Activated T-cell treated with anti-CD3 and anti-CD28 coated beads, Interleukin-2, amount 50 U/mL, for 72 hours (primary cell): ENCODE measurements at regions not wholly inside any gene's neighbourhood (a gene's known extent, or its start where the extent isn't known, plus 50 kb on each side); places are given as distances from the start of the nearest gene placed in this dataset.

Source experiments
- ATAC-seq, 2 donors: fragments of 150-1000 bp; cut with Tn5 transposase; replicated peaks in 1 of 2; 2 replicates each; pipeline ENCODE4 v1.10.0; 2021; ENCODE audit warnings: moderate library complexity in 2 of 2, mild to moderate bottlenecking in 1 of 2
- DNase-seq, 2 donors: peaks; one replicate each; pipeline ENCODE4 v3.0.0; 2021 to 2022; ENCODE audit warnings: mixed read lengths in 1 of 2
- H3K27ac Mint-ChIP-seq: one replicate; pipeline ENCODE4 v1.8.0; 2022; ENCODE audit warnings: mild to moderate bottlenecking, moderate library complexity, mixed read lengths
- H3K27me3 Mint-ChIP-seq: one replicate; pipeline ENCODE4 v1.8.0; 2022; ENCODE audit warnings: low read depth, mixed read lengths
- H3K36me3 Mint-ChIP-seq, 2 donors: one replicate each; pipeline ENCODE4 v1.8.0; 2022; ENCODE audit warnings: mixed read lengths in 2 of 2, mild to moderate bottlenecking in 1 of 2; ENCODE audit not compliant: insufficient read depth in 2 of 2
- H3K4me1 Mint-ChIP-seq: one replicate; pipeline ENCODE4 v1.8.0; 2022; ENCODE audit warnings: low read depth, mixed read lengths
- H3K4me3 Mint-ChIP-seq, 2 donors: one replicate each; pipeline ENCODE4 v1.8.0; 2022; ENCODE audit warnings: mild to moderate bottlenecking in 2 of 2, mixed read lengths in 2 of 2, moderate library complexity in 2 of 2
- H3K9me3 Mint-ChIP-seq, 2 donors: one replicate each; pipeline ENCODE4 v1.8.0; 2022; ENCODE audit warnings: mixed read lengths in 2 of 2

GRCh38 chrY:15424665-15425132, 900.4 kb downstream of the NLGN4Y start:
- DNase-seq (peak in 1 of 2 donors; percentile 8), ATAC-seq (peak in 1 of 2 donors; percentile 60)
- Mint-ChIP-seq H3K4me3 (peak overlapping the region in 1 of 2 donors; percentile 88), H3K27ac (peak overlapping the region; percentile 66), H3K36me3 (peaks cover 0 to 8% of the 10 kb centered on the region in 2 donors), H3K4me1 (no peaks in the 10 kb centered on the region), H3K27me3 (no peaks in the 10 kb centered on the region), H3K9me3 (peaks cover 0 to 11% of the 10 kb centered on the region in 2 donors)

GRCh38 chrY:15440021-15440695, 915.8 kb downstream of the NLGN4Y start:
- ATAC-seq (no peak), DNase-seq (no peak)
- H3K4me3 Mint-ChIP-seq, result no peak overlapping the region
- no peaks in the 10 kb centered on the region for H3K27me3 Mint-ChIP-seq
- peaks cover 0 to 3% of the 10 kb centered on the region in 2 donors for H3K9me3 Mint-ChIP-seq
- H3K4me1 Mint-ChIP-seq, result no peaks in the 10 kb centered on the region
- peaks cover 0 to 2% of the 10 kb centered on the region in 2 donors for H3K36me3 Mint-ChIP-seq
- no peak overlapping the region for H3K27ac Mint-ChIP-seq

GRCh38 chrY:15440696-15441408, 916.5 kb downstream of the NLGN4Y start:
- Mint-ChIP-seq H3K4me1 (no peaks in the 10 kb centered on the region), H3K4me3 (peak overlapping the region in 1 of 2 donors; percentile 63), H3K36me3 (peaks cover 0 to 2% of the 10 kb centered on the region in 2 donors), H3K9me3 (peaks cover 0 to 3% of the 10 kb centered on the region in 2 donors), H3K27me3 (no peaks in the 10 kb centered on the region), H3K27ac (peak overlapping the region; percentile 64)
- DNase-seq (no peak), ATAC-seq (peak in 1 of 2 donors; percentile 49)

- DNase-seq, result no peak
- no peaks in the 10 kb centered on the region for H3K4me1 Mint-ChIP-seq
Observed at GRCh38 chrY:15441878-15442277, 917.5 kb downstream of the NLGN4Y start.

GRCh38 chrY:15445871-15446270, 921.5 kb downstream of the NLGN4Y start:
- DNase-seq, result no peak
- Mint-ChIP-seq H3K27me3 (no peaks in the 10 kb centered on the region), H3K4me1 (no peaks in the 10 kb centered on the region), H3K27ac (no peak overlapping the region), H3K9me3 (no peaks in the 10 kb centered on the region), H3K36me3 (no peaks in the 10 kb centered on the region), H3K4me3 (no peak overlapping the region)
- no peak for ATAC-seq

More at GRCh38 chrY:15441878-15442277, 917.5 kb downstream of the NLGN4Y start:
- H3K4me3 Mint-ChIP-seq, result no peak overlapping the region
- H3K36me3 Mint-ChIP-seq, result peaks cover 0 to 2% of the 10 kb centered on the region in 2 donors
- H3K27ac Mint-ChIP-seq, result no peak overlapping the region
- no peaks in the 10 kb centered on the region for H3K27me3 Mint-ChIP-seq
- ATAC-seq, result peak in 1 of 2 donors; percentile 62
- peaks cover 0 to 3% of the 10 kb centered on the region in 2 donors for H3K9me3 Mint-ChIP-seq

- DNase-seq, result no peak
- Mint-ChIP-seq H3K4me3 (no peak overlapping the region), H3K9me3 (no peaks in the 10 kb centered on the region), H3K36me3 (no peaks in the 10 kb centered on the region), H3K4me1 (no peaks in the 10 kb centered on the region), H3K27me3 (no peaks in the 10 kb centered on the region), H3K27ac (no peak overlapping the region)
- ATAC-seq, result no peak
Observed at GRCh38 chrY:15446861-15447260, 922.5 kb downstream of the NLGN4Y start.

GRCh38 chrY:15447959-15448358, 923.6 kb downstream of the NLGN4Y start:
- no peak overlapping the region for H3K27ac Mint-ChIP-seq
- H3K4me1 Mint-ChIP-seq, result no peaks in the 10 kb centered on the region
- ATAC-seq (no peak), DNase-seq (no peak)
- no peaks in the 10 kb centered on the region for H3K9me3 Mint-ChIP-seq
- no peaks in the 10 kb centered on the region for H3K27me3 Mint-ChIP-seq
- H3K36me3 Mint-ChIP-seq, result no peaks in the 10 kb centered on the region
- H3K4me3 Mint-ChIP-seq, result no peak overlapping the region

- DNase-seq, result no peak
- Mint-ChIP-seq H3K4me3 (peak overlapping the region in 1 of 2 donors; percentile 71), H3K9me3 (no peaks in the 10 kb centered on the region), H3K27me3 (no peaks in the 10 kb centered on the region), H3K27ac (no peak overlapping the region), H3K36me3 (no peaks in the 10 kb centered on the region), H3K4me1 (no peaks in the 10 kb centered on the region)
- no peak for ATAC-seq
Observed at GRCh38 chrY:15455133-15455937, 931.0 kb downstream of the NLGN4Y start.

- Mint-ChIP-seq H3K36me3 (no peaks in the 10 kb centered on the region), H3K4me1 (no peaks in the 10 kb centered on the region), H3K27ac (peak overlapping the region; percentile 28), H3K4me3 (peak overlapping the region in 1 of 2 donors; percentile 71), H3K9me3 (no peaks in the 10 kb centered on the region), H3K27me3 (no peaks in the 10 kb centered on the region)
- ATAC-seq, result peak in 1 of 2 donors; percentile 84
- DNase-seq, result peak in 1 of 2 donors; percentile 73
Observed at GRCh38 chrY:15455980-15456469, 931.7 kb downstream of the NLGN4Y start.

GRCh38 chrY:15456491-15456890, 932.2 kb downstream of the NLGN4Y start:
- Mint-ChIP-seq H3K4me3 (peak overlapping the region in 1 of 2 donors; percentile 71), H3K4me1 (no peaks in the 10 kb centered on the region), H3K36me3 (no peaks in the 10 kb centered on the region), H3K27me3 (no peaks in the 10 kb centered on the region), H3K9me3 (no peaks in the 10 kb centered on the region), H3K27ac (peak overlapping the region; percentile 28)
- no peak for ATAC-seq
- no peak for DNase-seq

GRCh38 chrY:15457682-15458081, 933.4 kb downstream of the NLGN4Y start:
- peak in 1 of 2 donors; percentile 69 for ATAC-seq
- H3K27me3 Mint-ChIP-seq, result no peaks in the 10 kb centered on the region
- no peaks in the 10 kb centered on the region for H3K9me3 Mint-ChIP-seq
- H3K4me3 Mint-ChIP-seq, result no peak overlapping the region
- H3K27ac Mint-ChIP-seq, result no peak overlapping the region
- no peaks in the 10 kb centered on the region for H3K4me1 Mint-ChIP-seq
- no peak for DNase-seq
- H3K36me3 Mint-ChIP-seq, result no peaks in the 10 kb centered on the region

- no peaks in the 10 kb centered on the region for H3K9me3 Mint-ChIP-seq
- no peaks in the 10 kb centered on the region for H3K36me3 Mint-ChIP-seq
- no peaks in the 10 kb centered on the region for H3K4me1 Mint-ChIP-seq
- DNase-seq (no peak), ATAC-seq (no peak)
- H3K4me3 Mint-ChIP-seq, result no peak overlapping the region
- H3K27ac Mint-ChIP-seq, result no peak overlapping the region
- no peaks in the 10 kb centered on the region for H3K27me3 Mint-ChIP-seq
Observed at GRCh38 chrY:15458426-15458825, 934.1 kb downstream of the NLGN4Y start.

GRCh38 chrY:15465880-15466279, 941.6 kb downstream of the NLGN4Y start:
- Mint-ChIP-seq H3K9me3 (no peaks in the 10 kb centered on the region), H3K27me3 (no peaks in the 10 kb centered on the region), H3K36me3 (no peaks in the 10 kb centered on the region), H3K27ac (no peak overlapping the region), H3K4me1 (no peaks in the 10 kb centered on the region), H3K4me3 (no peak overlapping the region)
- DNase-seq (no peak), ATAC-seq (no peak)
